HepG2 (cell line): ENCODE measurements at regions not wholly inside any gene's neighbourhood (a gene's known extent, or its start where the extent isn't known, plus 50 kb on each side); places are given as distances from the start of the nearest gene placed in this dataset.

Experiments used
- ATAC-seq: fragments of 200-7000 bp; cut with Tn5 transposase; 3 replicates; pipeline ENCODE4 v1.9.1; 2020; ENCODE audit warnings: mild to moderate bottlenecking, moderate library complexity
- BruUV-seq: library from RNA; stranded (reverse); fragments of 400-500 nt; replicated peaks from 2 replicates; lab custom pipeline; 2021; lab: Mats Ljungman, UMichigan
- CTCF ChIA-PET: fragments of 300-600 bp; formaldehyde crosslinking; extraction: SDS; loops from one replicate; lab custom pipeline; 2021; ENCODE audit warnings: low total read pairs, inconsistent platforms, low intra/inter-chr PET ratio; lab: Yijun Ruan, JAX
- POLR2A ChIA-PET: fragments of 350-600 bp; sonication (Branson Sonifier 250); formaldehyde crosslinking; loops from one replicate; lab custom pipeline; 2020; ENCODE audit warnings: antibody characterized with exemption, inconsistent platforms; lab: Yijun Ruan, JAX
- DNase-seq: peaks from one replicate; pipeline ENCODE4 v3.0.0-alpha.2; 2015; ENCODE audit warnings: low spot score
- FAIRE-seq: peaks from 3 replicates; lab custom pipeline; 2011; peaks lifted over from hg19 to GRCh38; lab: Jason Lieb, UNC
- H2AFZ ChIP-seq: one replicate; pipeline ENCODE4 v1.6.1; 2011; ENCODE audit warnings: low read length, inconsistent platforms
- H3K27ac ChIP-seq: fragments of 300-600 bp; 3 replicates; pipeline ENCODE4 v1.8.0; 2011; ENCODE audit warnings: mixed run types, mild to moderate bottlenecking, mixed read lengths, low read length, inconsistent platforms; ENCODE audit not compliant: insufficient read depth; ENCODE audit errors: extremely low read length
- H3K27me3 ChIP-seq, 2 experiments: fragments of 200-600 bp in 1 of 2; 2 replicates in 1 of 2; 3 replicates in 1 of 2; pipeline versions ENCODE4 v1.6.0 to v1.8.0; 2011; ENCODE audit warnings: low read length in 2 of 2, mild to moderate bottlenecking in 2 of 2, moderate library complexity in 2 of 2, inconsistent platforms in 1 of 2; ENCODE audit not compliant: insufficient read depth in 2 of 2, control insufficient read depth in 1 of 2
- H3K36me3 ChIP-seq, 2 experiments: fragments of 200-600 bp in 1 of 2; replicated peaks in 1 of 2; 2 replicates in 1 of 2; 3 replicates in 1 of 2; pipeline versions ENCODE4 v1.5.1 to v1.8.0; 2011; ENCODE audit warnings: low read length in 2 of 2, inconsistent platforms in 1 of 2; ENCODE audit not compliant: insufficient read depth in 2 of 2, control insufficient read depth in 1 of 2
- H3K4me1 ChIP-seq: 2 replicates; pipeline ENCODE4 v1.5.1; 2012; ENCODE audit warnings: low read length, inconsistent platforms; ENCODE audit not compliant: insufficient read depth
- H3K4me2 ChIP-seq: 2 replicates; pipeline ENCODE4 v1.6.0; 2011; ENCODE audit warnings: low read depth, low read length, inconsistent platforms
- H3K4me3 ChIP-seq, 3 experiments: fragments of 200-600 bp in 1 of 3; sonication (generic), shearing (Covaris generic) in 1 of 3; replicated peaks in 1 of 3; 2 replicates each; pipeline ENCODE4 v1.5.1; 2011 to 2016; ENCODE audit warnings: low read length in 3 of 3, inconsistent platforms in 2 of 3, low read depth in 2 of 3, mild to moderate bottlenecking in 2 of 3, control low read depth in 1 of 3, mixed read lengths in 1 of 3; ENCODE audit not compliant: insufficient read depth in 1 of 3
- H3K79me2 ChIP-seq: one replicate; pipeline ENCODE4 v1.6.1; 2011; ENCODE audit warnings: low read length, inconsistent platforms; ENCODE audit not compliant: insufficient read depth
- H3K9ac ChIP-seq: 2 replicates; pipeline ENCODE4 v1.6.0; 2011; ENCODE audit warnings: mild to moderate bottlenecking, low read depth, low read length, inconsistent platforms; ENCODE audit not compliant: insufficient read depth
- H3K9me3 ChIP-seq: 2 replicates; pipeline ENCODE4 v1.5.1; 2012; ENCODE audit warnings: mild to moderate bottlenecking, low read length
- H4K20me1 ChIP-seq: 2 replicates; pipeline ENCODE4 v1.6.0; 2011; ENCODE audit warnings: inconsistent platforms, mild to moderate bottlenecking, low read length, moderate library complexity; ENCODE audit not compliant: insufficient read depth
- CBFB ChIP-seq: sonication (generic); formaldehyde crosslinking; IDR thresholded peaks from 2 replicates; pipeline ENCODE4 v1.4.0; 2020; ENCODE audit warnings: missing genetic modification reagents
- GTF3A ChIP-seq: sonication (generic); formaldehyde crosslinking; conservative IDR thresholded peaks from 2 replicates; pipeline ENCODE4 v1.4.0; 2020; ENCODE audit warnings: mild to moderate bottlenecking, missing genetic modification reagents
- HDAC1 ChIP-seq: sonication (generic); formaldehyde crosslinking; IDR thresholded peaks from 2 replicates; pipeline ENCODE4 v1.5.1; 2020; ENCODE audit warnings: mild to moderate bottlenecking, missing genetic modification reagents
- KLF6 ChIP-seq: IDR thresholded peaks from 2 replicates; pipeline ENCODE4 v1.8.0; 2016; ENCODE audit warnings: missing biosample characterization, missing genetic modification reagents
- ZFP36 ChIP-seq: fragments of 150-350 bp; IDR thresholded peaks from 2 replicates; pipeline ENCODE4 v1.6.1; 2018; ENCODE audit warnings: borderline replicate concordance, low read length, low read depth; ENCODE audit not compliant: partially characterized antibody
- ZNF605 ChIP-seq: sonication (generic); formaldehyde crosslinking; IDR thresholded peaks from 2 replicates; pipeline ENCODE4 v1.8.0; 2022; ENCODE audit warnings: mild to moderate bottlenecking, missing genetic modification reagents
- ZSCAN12 ChIP-seq: sonication (generic); formaldehyde crosslinking; IDR thresholded peaks from 2 replicates; pipeline ENCODE4 v1.9.0; 2021; ENCODE audit warnings: mild to moderate bottlenecking, missing genetic modification reagents
- WGBS: methylation state at CpG from one replicate; pipeline ENCODE4 v1.1.6; 2017; ENCODE audit warnings: low lambda C conversion rate; 5-methylcytosine and 5-hydroxymethylcytosine counted together
- in situ Hi-C: cut with HindIII; loops from 2 replicates; pipeline ENCODE4 v1.10.0; 2017; ENCODE audit warnings: low pct_unique_long_range_greater_than_20kb; ENCODE audit not compliant: extremely low pct_ligation_motif_present
- intact Hi-C: fragments of 100-400 bp; cut with micrococcal nuclease; formaldehyde crosslinking; loops from one replicate; pipeline ENCODE4 v1.10.0; 2022; ENCODE audit not compliant: unreplicated experiment
- TF ChIP-seq, protein P1 (sequence below): sonication (generic); formaldehyde crosslinking; IDR thresholded peaks from 2 replicates; pipeline ENCODE4 v1.4.0; 2020; ENCODE audit warnings: missing genetic modification reagents

DNA sequence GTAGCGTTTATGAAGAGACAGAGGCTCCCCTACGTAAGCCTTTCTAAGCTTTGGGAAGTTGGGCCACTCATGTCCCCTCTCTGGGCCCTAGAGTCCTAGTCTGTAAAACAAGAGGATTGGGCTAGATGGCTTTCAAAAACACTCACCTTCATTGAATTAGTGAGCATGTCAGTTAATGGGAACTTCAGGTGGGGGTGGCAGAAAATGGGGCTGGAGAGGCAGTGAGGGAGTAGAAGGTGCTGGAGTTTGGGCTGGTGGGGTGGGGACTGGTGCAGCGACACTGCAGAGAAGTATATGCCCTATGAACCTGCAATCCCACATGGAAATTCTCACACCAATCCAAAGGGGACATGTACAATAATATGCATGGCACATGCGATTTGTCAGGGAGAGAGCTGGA lies 182.7 kb downstream of the C1orf94 start (continued):
- TF ChIP-seq GTF3A (CRISPR knock-in tag), result no peak
- TF ChIP-seq ZSCAN12 (CRISPR knock-in tag), result no peak
- no peak for TF ChIP-seq HDAC1 (CRISPR knock-in tag)
- no peak for TF ChIP-seq KLF6

GRCh38 chr1:34360574-34360973 lies 183.9 kb downstream of the C1orf94 start:
- no peak for FAIRE-seq
- no peak overlapping the region for H2AFZ ChIP-seq
- POLR2A ChIA-PET, result no interaction called here
- H3K79me2 ChIP-seq, result no peaks in the 10 kb centered on the region
- no peak overlapping the region for H3K4me2 ChIP-seq
- no peaks in the 10 kb centered on the region for H3K27me3 ChIP-seq
- no peak overlapping the region for H3K4me3 ChIP-seq
- H3K36me3 ChIP-seq, result no peaks in the 10 kb centered on the region
- H4K20me1 ChIP-seq, result no peaks in the 10 kb centered on the region
- BruUV-seq, result no TSS peak
- no peaks in the 10 kb centered on the region for H3K9me3 ChIP-seq
- no peak for DNase-seq
- 11% methylated on average over 1 of the region's 3 CpGs for WGBS
- H3K9ac ChIP-seq, result no peak overlapping the region
- TF ChIP-seq ZFP36 (no peak), CBFB (CRISPR knock-in tag) (no peak), ZNF605 (CRISPR knock-in tag) (no peak)
- TF ChIP-seq, all 625 proteins: peak for 0
- no peak for ATAC-seq
- no peaks in the 10 kb centered on the region for H3K4me1 ChIP-seq
- in situ Hi-C loops, result no loop called here
- intact Hi-C loops, result no loop called here
- CTCF ChIA-PET, result no interaction called here
- H3K27ac ChIP-seq, result no peak overlapping the region

DNA sequence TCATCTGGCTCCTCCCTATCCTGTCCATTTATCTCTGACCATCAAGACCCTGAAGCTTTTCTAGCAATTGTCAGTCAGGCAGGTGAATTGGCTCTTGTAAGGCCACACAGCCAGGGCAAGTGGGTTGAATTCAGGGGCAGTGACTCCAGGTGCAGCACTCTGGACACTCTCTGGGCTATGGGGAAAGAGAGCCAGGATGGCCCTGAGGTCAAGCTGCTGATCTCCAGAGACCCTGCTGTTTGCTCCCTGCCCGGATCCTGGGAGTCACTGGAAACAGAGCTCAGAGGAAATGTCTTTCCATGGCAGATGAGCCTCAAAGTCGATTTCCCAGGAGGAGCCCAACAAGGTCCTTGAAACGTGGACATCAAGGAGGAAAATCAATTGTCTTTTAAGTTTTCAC lies 184.4 kb downstream of the C1orf94 start:
- ATAC-seq, result no peak
- H3K36me3 ChIP-seq, result no peaks in the 10 kb centered on the region
- H3K79me2 ChIP-seq, result no peaks in the 10 kb centered on the region
- POLR2A ChIA-PET, result no interaction called here
- BruUV-seq, result no TSS peak
- H3K4me3 ChIP-seq, result no peak overlapping the region
- H3K27me3 ChIP-seq, result no peaks in the 10 kb centered on the region
- TF ChIP-seq, protein P1, sequence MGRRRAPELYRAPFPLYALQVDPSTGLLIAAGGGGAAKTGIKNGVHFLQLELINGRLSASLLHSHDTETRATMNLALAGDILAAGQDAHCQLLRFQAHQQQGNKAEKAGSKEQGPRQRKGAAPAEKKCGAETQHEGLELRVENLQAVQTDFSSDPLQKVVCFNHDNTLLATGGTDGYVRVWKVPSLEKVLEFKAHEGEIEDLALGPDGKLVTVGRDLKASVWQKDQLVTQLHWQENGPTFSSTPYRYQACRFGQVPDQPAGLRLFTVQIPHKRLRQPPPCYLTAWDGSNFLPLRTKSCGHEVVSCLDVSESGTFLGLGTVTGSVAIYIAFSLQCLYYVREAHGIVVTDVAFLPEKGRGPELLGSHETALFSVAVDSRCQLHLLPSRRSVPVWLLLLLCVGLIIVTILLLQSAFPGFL (CRISPR knock-in tag), result no peak
- TF ChIP-seq, all 625 proteins: peak for 0
- H3K9ac ChIP-seq, result no peak overlapping the region
- FAIRE-seq, result no peak
- CTCF ChIA-PET, result no interaction called here
- H3K4me1 ChIP-seq, result no peaks in the 10 kb centered on the region
- no peak overlapping the region for H3K4me2 ChIP-seq
- no peak overlapping the region for H3K27ac ChIP-seq
- no peaks in the 10 kb centered on the region for H3K9me3 ChIP-seq
- intact Hi-C loops, result no loop called here
- H4K20me1 ChIP-seq, result no peaks in the 10 kb centered on the region
- in situ Hi-C loops, result no loop called here
- 0% methylated on average over 2 of the region's 3 CpGs for WGBS
- no peak for DNase-seq
- H2AFZ ChIP-seq, result no peak overlapping the region
